Transverse colon (tissue), 4 donors: ENCODE measurements at regions not wholly inside any gene's neighbourhood (a gene's known extent, or its start where the extent isn't known, plus 50 kb on each side); places are given as distances from the start of the nearest gene placed in this dataset.

Experiments
- DNase-seq: peaks from one replicate; pipeline ENCODE4 v3.0.0-alpha.2; 2019
- H3K27ac ChIP-seq, 4 donors: fragments of 200-600 bp; sonication (generic); 2 replicates each; pipeline ENCODE4 v1.5.1; 2016 to 2018; ENCODE audit warnings: inconsistent platforms in 4 of 4
- H3K27me3 ChIP-seq: fragments of 200-600 bp; sonication (generic); 2 replicates; pipeline ENCODE4 v1.5.1; 2017; ENCODE audit warnings: inconsistent platforms
- H3K36me3 ChIP-seq, 4 donors: fragments of 200-600 bp; sonication (generic); 2 replicates each; pipeline ENCODE4 v1.5.1; 2017 to 2019; ENCODE audit warnings: inconsistent platforms in 4 of 4
- H3K4me1 ChIP-seq, 4 donors: fragments of 200-600 bp; sonication (generic); 2 replicates each; pipeline ENCODE4 v1.5.1; 2017 to 2020; ENCODE audit warnings: inconsistent platforms in 4 of 4
- H3K4me3 ChIP-seq, 4 donors: fragments of 200-600 bp; sonication (generic); 1 replicate in 1 of 4; 2 replicates in 3 of 4; pipeline versions ENCODE4 v1.5.1 to v1.6.1; 2017 to 2019; ENCODE audit warnings: inconsistent platforms in 4 of 4
- H3K9me3 ChIP-seq, 2 donors: fragments of 200-600 bp; sonication (generic); 2 replicates each; pipeline ENCODE4 v1.5.1; 2017 to 2019; ENCODE audit warnings: inconsistent platforms in 2 of 2
- CTCF ChIP-seq, 5 experiments: fragments of 200-600 bp in 3 of 5; fragments of 450-650 bp in 2 of 5; sonication (generic) in 3 of 5; IDR thresholded peaks; 1 replicate in 2 of 5; 2 replicates in 3 of 5; pipeline ENCODE4 v1.5.1; 2016 to 2017; ENCODE audit warnings: antibody characterized with exemption in 5 of 5, inconsistent platforms in 3 of 5, mild to moderate bottlenecking in 2 of 5, moderate library complexity in 1 of 5
- EP300 ChIP-seq: sonication (generic); formaldehyde crosslinking; IDR thresholded peaks from one replicate; pipeline ENCODE4 v1.6.1; 2017; ENCODE audit warnings: antibody characterized with exemption, low read depth
- POLR2A ChIP-seq: fragments of 450-650 bp; IDR thresholded peaks from one replicate; pipeline ENCODE4 v1.6.1; 2016; ENCODE audit warnings: antibody characterized with exemption, mild to moderate bottlenecking, moderate library complexity
- POLR2AphosphoS5 ChIP-seq, 3 donors: sonication (generic); formaldehyde crosslinking; IDR thresholded peaks; one replicate each; pipeline ENCODE4 v1.6.1; 2016; ENCODE audit warnings: antibody characterized with exemption in 3 of 3
- WGBS, 2 donors: methylation state at CpG; one replicate each; pipeline ENCODE4 v1.1.5; 2018; ENCODE audit warnings: low coverage in 1 of 2; 5-methylcytosine and 5-hydroxymethylcytosine counted together
- in situ Hi-C, 4 donors: fragments of 200-750 bp; cut with MboI; loops; one replicate each; pipeline versions ENCODE4 v1.15.0 to v1.15.1; 2017; ENCODE audit warnings: low sequenced_read_pairs in 3 of 4, low pct_ligation_motif_present in 1 of 4, low pct_unique_long_range_greater_than_20kb in 1 of 4
- intact Hi-C: fragments of 100-400 bp; cut with DNase I; formaldehyde crosslinking; loops from one replicate; pipeline ENCODE4 v1.15.1; 2023; ENCODE audit warnings: low total_unique reads

- H3K27me3 ChIP-seq = no peaks in the 10 kb centered on the region
- no peak for DNase-seq
- H3K27ac ChIP-seq = no peak overlapping the region
- WGBS, 2 donors = 91 to 100% methylated on average over 1 to 4 of the region's 4 CpGs
- H3K4me1 ChIP-seq = peaks cover 0 to 28% (median 14%) of the 10 kb centered on the region in 4 donors
- TF ChIP-seq CTCF (IDR thresholded peaks at IDR 0.05) = no peak
- no peak for TF ChIP-seq EP300
- no peak for TF ChIP-seq POLR2A
- TF ChIP-seq POLR2AphosphoS5 (IDR thresholded peaks at IDR 0.05) = no peak
- no peaks in the 10 kb centered on the region for H3K36me3 ChIP-seq
- intact Hi-C loops (no loop called here), in situ Hi-C loops (no loop called here)
- no peaks in the 10 kb centered on the region for H3K9me3 ChIP-seq
- no peak overlapping the region for H3K4me3 ChIP-seq
These were observed 403.1 kb upstream of the TPM1 start for GRCh38 chr15:62639432-62639831.

- in situ Hi-C loops (no loop called here), intact Hi-C loops (no loop called here)
- TF ChIP-seq POLR2AphosphoS5 (IDR thresholded peaks at IDR 0.05) = no peak
- TF ChIP-seq POLR2A = no peak
- TF ChIP-seq EP300 = no peak
- no peak for TF ChIP-seq CTCF (IDR thresholded peaks at IDR 0.05)
- H3K27ac ChIP-seq = no peak overlapping the region
- H3K27me3 ChIP-seq = no peaks in the 10 kb centered on the region
- H3K4me1 ChIP-seq = peaks cover 0 to 28% (median 14%) of the 10 kb centered on the region in 4 donors
- 77 to 100% methylated on average over 1 to 6 of the region's 6 CpGs for WGBS, 2 donors
- DNase-seq = no peak
- no peaks in the 10 kb centered on the region for H3K9me3 ChIP-seq
- no peaks in the 10 kb centered on the region for H3K36me3 ChIP-seq
- no peak overlapping the region for H3K4me3 ChIP-seq
These were observed 402.5 kb upstream of the TPM1 start for GRCh38 chr15:62639906-62640605.

- in situ Hi-C loops (no loop called here), intact Hi-C loops (no loop called here)
- no peak for DNase-seq
- Histone ChIP-seq H3K36me3 (no peaks in the 10 kb centered on the region), H3K9me3 (no peaks in the 10 kb centered on the region), H3K27ac (no peak overlapping the region), H3K27me3 (no peaks in the 10 kb centered on the region), H3K4me3 (no peak overlapping the region), H3K4me1 (peaks cover 0 to 23% (median 13%) of the 10 kb centered on the region in 4 donors)
- WGBS, 2 donors = 74 to 100% methylated on average over 1 to 3 of the region's 3 CpGs
- TF ChIP-seq POLR2AphosphoS5 (IDR thresholded peaks at IDR 0.05) (no peak), CTCF (IDR thresholded peaks at IDR 0.05) (no peak), EP300 (no peak), POLR2A (no peak)
These were observed 400.7 kb upstream of the TPM1 start for GRCh38 chr15:62641825-62642224.

- Histone ChIP-seq H3K4me3 (no peak overlapping the region), H3K9me3 (no peaks in the 10 kb centered on the region), H3K36me3 (no peaks in the 10 kb centered on the region), H3K4me1 (peaks cover 0 to 15% (median 4%) of the 10 kb centered on the region in 4 donors), H3K27ac (no peak overlapping the region), H3K27me3 (no peaks in the 10 kb centered on the region)
- in situ Hi-C loops (no loop called here), intact Hi-C loops (no loop called here)
- WGBS, 2 donors = 92% methylated on average over 4 of the region's 4 CpGs; no CpG with 5 or more reads in 1 of the 2 donors
- no peak for DNase-seq
- TF ChIP-seq CTCF (IDR thresholded peaks at IDR 0.05) (no peak), POLR2A (no peak), EP300 (no peak), POLR2AphosphoS5 (IDR thresholded peaks at IDR 0.05) (no peak)
These were observed 399.0 kb upstream of the TPM1 start for GRCh38 chr15:62643572-62643971.
